Mucosa of descending colon (tissue), 3 donors: ENCODE measurements at regions not wholly inside any gene's neighbourhood (a gene's known extent, or its start where the extent isn't known, plus 50 kb on each side); places are given as distances from the start of the nearest gene placed in this dataset.
A peak's percentile ranks its signal among the peaks of the same experiment; 100 is the strongest.

Experiments
- ATAC-seq: fragments of 200-7000 bp; cut with Tn5 transposase; one replicate; pipeline ENCODE4 v1.9.1; 2020; ENCODE audit warnings: mild to moderate bottlenecking, moderate library complexity
- DNase-seq, 3 donors: peaks; one replicate each; pipeline ENCODE4 v3.0.0-alpha.2; 2020
- H3K36me3 ChIP-seq: fragments of 200-600 bp; one replicate; pipeline ENCODE4 v1.8.0; 2021; ENCODE audit warnings: low read depth, mild to moderate bottlenecking
- H3K4me1 ChIP-seq: fragments of 200-600 bp; one replicate; pipeline ENCODE4 v1.8.0; 2021; ENCODE audit warnings: low read depth, mild to moderate bottlenecking
- H3K4me3 ChIP-seq: fragments of 200-600 bp; one replicate; pipeline ENCODE4 v1.8.0; 2021; ENCODE audit warnings: mild to moderate bottlenecking
- H3K9me3 ChIP-seq: fragments of 200-600 bp; one replicate; pipeline ENCODE4 v1.8.0; 2021; ENCODE audit warnings: mild to moderate bottlenecking
- intact Hi-C, 2 donors: fragments of 100-400 bp; cut with DNase I in 1 of 2; cut with micrococcal nuclease in 1 of 2; formaldehyde crosslinking; loops; one replicate each; pipeline versions ENCODE4 v1.11.0 to v1.11.1; 2022; cut with DNase I, micrococcal nuclease
- TF ChIP-seq, protein P1 (sequence below): fragments of 200-600 bp; IDR thresholded peaks from one replicate; pipeline ENCODE4 v1.8.0; 2022; ENCODE audit warnings: antibody characterized with exemption, mild to moderate bottlenecking
- donor health status: DM: no; HTN: no; CAD: no; lungs with moderate emphysema.
- donor health status: DM: no; HTN: no; CAD: no.
- donor health status: DM: no; HTN: yes; CAD: no.

DNA sequence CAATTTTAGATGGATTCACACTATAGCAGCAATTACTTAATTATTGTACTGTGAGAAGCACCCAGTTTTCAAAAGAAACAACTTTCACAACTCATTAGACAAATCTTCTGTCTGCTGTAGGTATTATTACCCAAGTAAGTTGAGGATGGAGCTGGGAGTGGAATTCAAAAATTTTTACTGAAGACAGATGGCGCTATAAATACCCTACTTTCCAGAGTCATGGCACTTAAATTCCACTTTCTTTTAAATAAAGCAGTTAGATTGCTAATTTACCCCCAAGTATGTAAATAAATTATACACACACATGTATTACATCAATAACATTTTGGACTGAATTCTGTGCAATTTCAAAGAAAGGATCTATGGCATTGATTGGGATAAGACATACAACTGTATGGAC is 166.8 kb downstream of the FTCDNL1 start:
- DNase-seq (no peak), ATAC-seq (no peak)

DNA sequence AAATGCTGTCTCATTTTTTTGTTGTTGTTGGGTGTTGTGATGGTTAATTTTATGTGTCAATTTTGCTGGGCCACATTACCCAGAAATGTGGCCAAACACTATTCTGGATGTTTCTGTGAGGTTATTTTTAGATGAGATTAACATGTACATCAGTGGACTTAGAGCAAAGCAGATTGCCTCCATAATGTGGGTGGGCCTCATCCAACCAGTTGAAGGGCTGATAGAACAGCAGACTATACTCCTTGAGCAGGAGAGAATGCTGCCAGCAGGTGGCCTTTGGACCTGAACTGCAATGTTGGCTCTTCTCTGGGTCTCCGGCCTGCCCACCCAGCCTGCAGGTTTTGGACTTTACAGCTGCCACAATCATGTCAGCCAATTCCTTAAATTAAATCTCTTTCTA is 169.0 kb downstream of the FTCDNL1 start:
- H3K36me3 ChIP-seq, result no peaks in the 10 kb centered on the region
- intact Hi-C loops, result no loop called here
- no peak overlapping the region for H3K4me3 ChIP-seq
- TF ChIP-seq, protein P1, sequence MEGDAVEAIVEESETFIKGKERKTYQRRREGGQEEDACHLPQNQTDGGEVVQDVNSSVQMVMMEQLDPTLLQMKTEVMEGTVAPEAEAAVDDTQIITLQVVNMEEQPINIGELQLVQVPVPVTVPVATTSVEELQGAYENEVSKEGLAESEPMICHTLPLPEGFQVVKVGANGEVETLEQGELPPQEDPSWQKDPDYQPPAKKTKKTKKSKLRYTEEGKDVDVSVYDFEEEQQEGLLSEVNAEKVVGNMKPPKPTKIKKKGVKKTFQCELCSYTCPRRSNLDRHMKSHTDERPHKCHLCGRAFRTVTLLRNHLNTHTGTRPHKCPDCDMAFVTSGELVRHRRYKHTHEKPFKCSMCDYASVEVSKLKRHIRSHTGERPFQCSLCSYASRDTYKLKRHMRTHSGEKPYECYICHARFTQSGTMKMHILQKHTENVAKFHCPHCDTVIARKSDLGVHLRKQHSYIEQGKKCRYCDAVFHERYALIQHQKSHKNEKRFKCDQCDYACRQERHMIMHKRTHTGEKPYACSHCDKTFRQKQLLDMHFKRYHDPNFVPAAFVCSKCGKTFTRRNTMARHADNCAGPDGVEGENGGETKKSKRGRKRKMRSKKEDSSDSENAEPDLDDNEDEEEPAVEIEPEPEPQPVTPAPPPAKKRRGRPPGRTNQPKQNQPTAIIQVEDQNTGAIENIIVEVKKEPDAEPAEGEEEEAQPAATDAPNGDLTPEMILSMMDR, result no peak
- DNase-seq (no peak), ATAC-seq (peak; percentile 8)
- peaks cover 5% of the 10 kb centered on the region for H3K4me1 ChIP-seq
- no peaks in the 10 kb centered on the region for H3K9me3 ChIP-seq

More for the DNA sequence above, 166.8 kb downstream of the FTCDNL1 start:
- TF ChIP-seq, protein P1, result no peak
- H3K4me1 ChIP-seq, result no peaks in the 10 kb centered on the region
- no peaks in the 10 kb centered on the region for H3K9me3 ChIP-seq
- intact Hi-C loops, result no loop called here
- H3K36me3 ChIP-seq, result no peaks in the 10 kb centered on the region
- H3K4me3 ChIP-seq, result no peak overlapping the region

DNA sequence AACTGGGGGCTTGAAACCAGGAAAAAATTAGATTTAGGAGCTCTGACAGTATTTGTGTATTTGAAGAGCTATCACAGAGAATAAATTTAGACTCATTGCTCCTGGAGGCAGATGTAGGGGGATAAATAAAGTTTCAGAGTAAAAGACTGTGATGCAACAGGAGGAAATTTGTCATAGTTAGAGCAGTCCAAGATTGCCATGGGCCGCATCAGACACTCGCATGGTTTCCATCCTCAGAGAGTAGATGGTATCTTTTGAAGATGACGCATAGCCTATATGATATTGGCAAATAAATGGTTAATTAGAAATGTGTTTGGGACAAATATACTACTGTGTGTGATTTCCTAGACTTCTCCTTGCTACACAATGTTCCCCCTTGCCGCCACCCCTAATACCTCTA is 170.5 kb downstream of the FTCDNL1 start:
- TF ChIP-seq, protein P1, result no peak
- intact Hi-C loops, result no loop called here
- DNase-seq, result no peak
- H3K4me3 ChIP-seq, result no peak overlapping the region
- H3K4me1 ChIP-seq, result peaks cover 5% of the 10 kb centered on the region
- H3K9me3 ChIP-seq, result no peaks in the 10 kb centered on the region
- no peak for ATAC-seq
- H3K36me3 ChIP-seq, result no peaks in the 10 kb centered on the region

DNA sequence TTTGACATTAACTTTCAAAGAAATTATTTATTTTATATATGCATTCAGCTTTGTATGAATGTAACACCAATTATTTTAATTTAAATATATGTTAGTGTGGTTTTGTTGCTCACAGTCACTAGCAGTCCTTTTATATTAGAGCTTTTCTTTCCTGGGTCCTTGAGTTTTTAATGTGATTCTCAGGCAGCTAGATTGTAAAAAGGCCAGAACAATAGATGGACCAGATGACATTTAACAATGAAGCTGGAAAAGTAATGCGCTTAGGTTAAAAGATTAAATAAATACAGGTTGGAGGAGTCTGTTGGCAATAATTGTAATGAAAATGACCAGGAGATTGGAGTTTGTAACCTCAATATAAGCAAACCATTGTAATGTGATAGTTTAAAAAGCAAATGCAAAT is 171.1 kb downstream of the FTCDNL1 start:
- H3K4me3 ChIP-seq, result no peak overlapping the region
- TF ChIP-seq, protein P1, result no peak
- peaks cover 5% of the 10 kb centered on the region for H3K4me1 ChIP-seq
- intact Hi-C loops, result no loop called here
- no peak for ATAC-seq
- no peaks in the 10 kb centered on the region for H3K36me3 ChIP-seq
- no peaks in the 10 kb centered on the region for H3K9me3 ChIP-seq
- no peak for DNase-seq

DNA sequence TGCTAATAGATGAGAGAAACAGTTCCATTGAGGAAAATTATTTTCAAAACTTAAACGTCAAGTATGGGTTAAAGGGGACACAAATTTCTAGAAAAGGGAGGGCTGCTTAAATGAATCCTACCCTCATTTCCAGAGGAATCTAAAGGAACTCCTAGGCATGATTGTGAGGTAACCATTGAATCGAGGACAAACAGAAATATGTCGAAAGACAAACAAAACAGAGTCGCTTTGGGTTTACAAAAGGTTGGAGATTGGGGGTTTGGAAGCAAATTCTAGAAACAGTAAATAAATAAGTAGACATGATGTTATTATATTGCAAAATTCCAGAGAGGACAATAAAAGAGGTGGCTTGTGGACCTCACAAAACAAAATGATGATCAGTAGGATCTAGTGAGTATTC is 173.1 kb downstream of the FTCDNL1 start:
- TF ChIP-seq, protein P1, result no peak
- H3K4me3 ChIP-seq, result no peak overlapping the region
- H3K9me3 ChIP-seq, result no peaks in the 10 kb centered on the region
- ATAC-seq (no peak), DNase-seq (no peak)
- H3K36me3 ChIP-seq, result no peaks in the 10 kb centered on the region
- H3K4me1 ChIP-seq, result peaks cover 5% of the 10 kb centered on the region
- intact Hi-C loops, result no loop called here

DNA sequence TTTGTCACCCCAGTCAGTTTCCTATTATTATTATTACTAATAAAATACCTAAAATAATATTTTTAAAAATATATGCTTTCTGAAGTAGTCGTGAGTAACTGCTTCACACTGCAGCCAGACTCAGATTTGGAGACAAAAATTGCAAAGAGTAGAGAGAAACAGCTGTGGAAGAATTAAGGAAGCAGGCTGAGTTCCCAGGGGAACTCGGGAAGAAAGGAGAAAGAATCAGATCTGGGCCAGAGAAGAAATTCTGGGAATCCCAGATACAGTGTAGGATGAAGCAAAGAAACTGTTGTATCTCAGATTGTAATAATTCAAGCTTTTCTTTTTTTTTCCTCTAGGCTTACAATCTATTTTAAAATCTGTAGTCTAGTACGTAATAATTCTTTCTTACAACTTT is 182.3 kb downstream of the FTCDNL1 start:
- DNase-seq (no peak), ATAC-seq (no peak)
- Histone ChIP-seq H3K9me3 (no peaks in the 10 kb centered on the region), H3K4me1 (no peaks in the 10 kb centered on the region), H3K4me3 (no peak overlapping the region), H3K36me3 (no peaks in the 10 kb centered on the region)
- TF ChIP-seq, protein P1, result no peak
- intact Hi-C loops, result no loop called here
